CD14-positive monocyte (primary cell): ENCODE measurements at regions not wholly inside any gene's neighbourhood (a gene's known extent, or its start where the extent isn't known, plus 50 kb on each side); places are given as distances from the start of the nearest gene placed in this dataset.
"Not testable (repeated sequence)": the region's sequence is repeated elsewhere in the genome, so short reads cannot be mapped to it uniquely, and the experiment has no call there.

Experiments
- DNase-seq, 3 donors: peaks; one replicate each; pipeline ENCODE4 v3.0.0-alpha.2; 2011 to 2022
- H2AFZ ChIP-seq: 2 replicates; pipeline ENCODE4 v1.6.0; 2012; ENCODE audit warnings: mild to moderate bottlenecking, low read depth, low read length, inconsistent platforms; ENCODE audit not compliant: insufficient read depth, poor library complexity, severe bottlenecking
- H3K27ac ChIP-seq, 2 donors: 1 replicate in 1 of 2; 2 replicates in 1 of 2; pipeline ENCODE4 v1.5.1; 2012 to 2013; ENCODE audit warnings: low read length in 2 of 2, control low read depth in 1 of 2, inconsistent platforms in 1 of 2, low read depth in 1 of 2, mild to moderate bottlenecking in 1 of 2
- H3K27me3 ChIP-seq, 2 donors: one replicate each; pipeline versions ENCODE4 v1.6.0 to v1.6.1; 2011 to 2013; ENCODE audit warnings: low read length in 2 of 2; ENCODE audit not compliant: control insufficient read depth in 2 of 2, insufficient read depth in 2 of 2
- H3K36me3 ChIP-seq, 2 donors: replicated peaks in 1 of 2; 1 replicate in 1 of 2; 2 replicates in 1 of 2; pipeline versions ENCODE4 v1.5.1 to v1.6.1; 2012 to 2013; ENCODE audit warnings: low read length in 2 of 2, control low read depth in 1 of 2, inconsistent platforms in 1 of 2, mild to moderate bottlenecking in 1 of 2; ENCODE audit not compliant: insufficient read depth in 2 of 2, control insufficient read depth in 1 of 2
- H3K4me1 ChIP-seq, 2 donors: 1 replicate in 1 of 2; 2 replicates in 1 of 2; pipeline versions ENCODE4 v1.5.1 to v1.6.1; 2012 to 2013; ENCODE audit warnings: low read length in 2 of 2, control low read depth in 1 of 2, inconsistent platforms in 1 of 2, mild to moderate bottlenecking in 1 of 2, moderate library complexity in 1 of 2; ENCODE audit not compliant: insufficient read depth in 2 of 2, control insufficient read depth in 1 of 2
- H3K4me2 ChIP-seq: replicated peaks from 2 replicates; pipeline ENCODE3; 2012; ENCODE audit warnings: low read length, moderate library complexity, mild to moderate bottlenecking; ENCODE audit not compliant: poor library complexity, severe bottlenecking; ENCODE audit errors: extremely low read depth
- H3K4me3 ChIP-seq, 3 experiments: fragments of 200-600 bp in 1 of 3; sonication (generic) in 1 of 3; replicated peaks in 1 of 3; 1 replicate in 2 of 3; 2 replicates in 1 of 3; pipeline ENCODE4 v1.5.1; 2011 to 2013; ENCODE audit warnings: low read length in 3 of 3, mild to moderate bottlenecking in 3 of 3, control low read depth in 2 of 3, low read depth in 2 of 3, inconsistent platforms in 1 of 3, moderate library complexity in 1 of 3
- H3K79me2 ChIP-seq: 2 replicates; pipeline ENCODE4 v1.6.0; 2012; ENCODE audit warnings: mild to moderate bottlenecking, control low read depth, inconsistent platforms, low read length, moderate library complexity; ENCODE audit not compliant: insufficient read depth
- H3K9ac ChIP-seq: 2 replicates; pipeline ENCODE4 v1.6.0; 2017; ENCODE audit warnings: low read length, mild to moderate bottlenecking; ENCODE audit not compliant: insufficient read depth, poor library complexity, severe bottlenecking
- H3K9me3 ChIP-seq, 2 donors: replicated peaks in 1 of 2; 1 replicate in 1 of 2; 2 replicates in 1 of 2; pipeline versions ENCODE4 v1.5.1 to v1.6.1; 2012 to 2013; ENCODE audit warnings: low read length in 2 of 2, control low read depth in 1 of 2; ENCODE audit not compliant: control insufficient read depth in 1 of 2, insufficient read depth in 1 of 2
- H4K20me1 ChIP-seq: 2 replicates; pipeline ENCODE4 v1.6.0; 2012; ENCODE audit warnings: mild to moderate bottlenecking, low read length, control low read depth, moderate library complexity; ENCODE audit not compliant: insufficient read depth
- H3K27ac Mint-ChIP-seq, 7 donors: one replicate each; pipeline ENCODE4 v1.8.0; 2020; ENCODE audit warnings: mild to moderate bottlenecking in 7 of 7, mixed read lengths in 7 of 7, moderate library complexity in 6 of 7, inconsistent platforms in 2 of 7
- H3K27me3 Mint-ChIP-seq, 3 donors: one replicate each; pipeline ENCODE4 v1.8.0; 2021 to 2022; ENCODE audit warnings: low read depth in 3 of 3, mild to moderate bottlenecking in 3 of 3, mixed read lengths in 3 of 3, moderate library complexity in 3 of 3, inconsistent platforms in 1 of 3
- H3K36me3 Mint-ChIP-seq, 2 donors: one replicate each; pipeline ENCODE4 v1.8.0; 2020; ENCODE audit warnings: mixed read lengths in 2 of 2, inconsistent platforms in 1 of 2, mild to moderate bottlenecking in 1 of 2
- H3K4me1 Mint-ChIP-seq: one replicate; pipeline ENCODE4 v1.8.0; 2020; ENCODE audit warnings: mild to moderate bottlenecking, mixed read lengths
- H3K4me3 Mint-ChIP-seq, 2 donors: one replicate each; pipeline ENCODE4 v1.8.0; 2020; ENCODE audit warnings: mild to moderate bottlenecking in 2 of 2, mixed read lengths in 2 of 2, moderate library complexity in 1 of 2
- H3K9me3 Mint-ChIP-seq, 7 donors: one replicate each; pipeline ENCODE4 v1.8.0; 2020 to 2022; ENCODE audit warnings: mixed read lengths in 7 of 7, mild to moderate bottlenecking in 6 of 7, moderate library complexity in 6 of 7, inconsistent platforms in 2 of 7
- WGBS: methylation state at CpG from one replicate; pipeline ENCODE4 v1.1.5; 2013; ENCODE audit warnings: missing lambda C conversion rate; ENCODE audit not compliant: insufficient coverage; 5-methylcytosine and 5-hydroxymethylcytosine counted together
- intact Hi-C, 2 donors: fragments of 100-400 bp; cut with micrococcal nuclease; formaldehyde crosslinking; loops; one replicate each; pipeline versions ENCODE4 v1.15.0 to v1.15.1; 2023
- TF ChIP-seq, protein P1 (sequence below): fragments of 200-600 bp; IDR thresholded peaks from one replicate; pipeline ENCODE4 v1.8.0; 2022; ENCODE audit warnings: antibody characterized with exemption, mild to moderate bottlenecking

DNA sequence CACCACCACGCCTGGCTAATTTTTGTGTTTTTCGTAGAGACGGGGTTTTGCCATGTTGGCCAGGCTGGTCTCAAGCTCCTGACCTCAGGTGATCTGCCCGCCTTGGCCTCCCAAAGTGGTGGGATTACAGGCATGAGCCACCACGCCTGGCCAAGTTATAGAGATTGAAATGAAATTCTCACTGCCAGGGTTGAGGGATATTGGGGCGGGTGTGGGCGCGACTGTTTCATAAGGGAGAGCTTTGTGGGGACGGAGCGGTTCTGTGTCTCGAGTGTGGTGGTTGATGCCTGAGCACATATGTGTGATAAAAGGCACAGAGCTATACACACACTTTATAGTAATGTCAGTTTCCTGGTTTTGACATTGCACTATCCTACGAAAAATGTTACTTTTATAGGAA lies 361.0 kb upstream of the HS6ST1 start:
- H3K4me2 ChIP-seq, H3K79me2 ChIP-seq, H3K27me3 Mint-ChIP-seq, H3K4me3 Mint-ChIP-seq, H3K9me3 Mint-ChIP-seq, H3K36me3 ChIP-seq, H3K9ac ChIP-seq, H2AFZ ChIP-seq, DNase-seq, H4K20me1 ChIP-seq, H3K4me3 ChIP-seq, H3K27ac Mint-ChIP-seq, intact Hi-C loops, H3K9me3 ChIP-seq, H3K27ac ChIP-seq, H3K36me3 Mint-ChIP-seq, H3K27me3 ChIP-seq: not testable (repeated sequence)
- peaks cover 5 to 14% of the 10 kb centered on the region in 2 donors for H3K4me1 ChIP-seq
- WGBS = 100% methylated on average over 4 of the region's 12 CpGs
- peaks cover 13% of the 10 kb centered on the region for H3K4me1 Mint-ChIP-seq

DNA sequence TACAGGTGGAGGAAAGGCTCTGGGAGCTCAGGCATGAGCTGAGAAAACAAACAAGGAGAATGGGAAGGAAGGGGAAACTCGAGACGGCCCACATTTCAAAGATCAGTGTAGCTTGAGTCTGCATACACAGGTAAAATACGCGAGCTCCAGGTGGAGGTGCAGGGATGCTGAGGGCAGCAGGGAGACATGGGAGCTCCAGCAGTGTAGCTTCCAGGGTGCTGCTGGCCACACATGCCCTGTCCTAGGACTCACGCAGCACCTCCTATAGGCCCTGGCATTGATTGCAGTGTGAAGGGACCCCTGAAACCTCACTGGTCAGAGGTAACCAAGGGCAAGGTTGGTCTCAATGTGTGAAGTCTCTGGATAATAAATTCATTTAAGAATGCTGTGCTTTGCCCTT lies 362.8 kb upstream of the HS6ST1 start:
- Histone ChIP-seq H3K4me3 (no peak overlapping the region), H3K9me3 (no peaks in the 10 kb centered on the region)
- 100% methylated on average over 3 of the region's 5 CpGs for WGBS

More for the DNA sequence above, 362.8 kb upstream of the HS6ST1 start:
- H3K27ac ChIP-seq = no peak overlapping the region
- H3K4me1 Mint-ChIP-seq = peaks cover 30% of the 10 kb centered on the region
- H3K27ac Mint-ChIP-seq = no peak overlapping the region
- H3K27me3 Mint-ChIP-seq = peaks cover 0 to 3% (median 2%) of the 10 kb centered on the region in 3 donors
- peaks cover 20 to 33% of the 10 kb centered on the region in 2 donors for H3K4me1 ChIP-seq
- no peaks in the 10 kb centered on the region for H3K79me2 ChIP-seq
- no peak overlapping the region for H3K4me2 ChIP-seq
- TF ChIP-seq, protein P1, sequence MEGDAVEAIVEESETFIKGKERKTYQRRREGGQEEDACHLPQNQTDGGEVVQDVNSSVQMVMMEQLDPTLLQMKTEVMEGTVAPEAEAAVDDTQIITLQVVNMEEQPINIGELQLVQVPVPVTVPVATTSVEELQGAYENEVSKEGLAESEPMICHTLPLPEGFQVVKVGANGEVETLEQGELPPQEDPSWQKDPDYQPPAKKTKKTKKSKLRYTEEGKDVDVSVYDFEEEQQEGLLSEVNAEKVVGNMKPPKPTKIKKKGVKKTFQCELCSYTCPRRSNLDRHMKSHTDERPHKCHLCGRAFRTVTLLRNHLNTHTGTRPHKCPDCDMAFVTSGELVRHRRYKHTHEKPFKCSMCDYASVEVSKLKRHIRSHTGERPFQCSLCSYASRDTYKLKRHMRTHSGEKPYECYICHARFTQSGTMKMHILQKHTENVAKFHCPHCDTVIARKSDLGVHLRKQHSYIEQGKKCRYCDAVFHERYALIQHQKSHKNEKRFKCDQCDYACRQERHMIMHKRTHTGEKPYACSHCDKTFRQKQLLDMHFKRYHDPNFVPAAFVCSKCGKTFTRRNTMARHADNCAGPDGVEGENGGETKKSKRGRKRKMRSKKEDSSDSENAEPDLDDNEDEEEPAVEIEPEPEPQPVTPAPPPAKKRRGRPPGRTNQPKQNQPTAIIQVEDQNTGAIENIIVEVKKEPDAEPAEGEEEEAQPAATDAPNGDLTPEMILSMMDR = no peak
- H3K36me3 Mint-ChIP-seq = no peaks in the 10 kb centered on the region
- intact Hi-C loops = no loop called here
- H4K20me1 ChIP-seq = no peaks in the 10 kb centered on the region
- H2AFZ ChIP-seq = no peak overlapping the region
- no peak overlapping the region for H3K9ac ChIP-seq
- no peak overlapping the region for H3K4me3 Mint-ChIP-seq
- no peaks in the 10 kb centered on the region for H3K27me3 ChIP-seq
- DNase-seq = no peak
- H3K36me3 ChIP-seq = no peaks in the 10 kb centered on the region
- H3K9me3 Mint-ChIP-seq = peaks cover 0 to 1% (median 0%) of the 10 kb centered on the region in 7 donors
